NB4 (cell line): ENCODE measurements at regions not wholly inside any gene's neighbourhood (a gene's known extent, or its start where the extent isn't known, plus 50 kb on each side); places are given as distances from the start of the nearest gene placed in this dataset.

Experiments
- CTCF ChIP-seq: IDR thresholded peaks from one replicate; pipeline ENCODE4 v1.5.1; 2012; ENCODE audit warnings: low read depth, low read length
- MAX ChIP-seq: IDR thresholded peaks from 2 replicates; pipeline ENCODE4 v1.6.1; 2011; ENCODE audit warnings: low read depth, low read length

GRCh38 chr18:56402872-56403516, 235.4 kb downstream of the TXNL1 start:
- TF ChIP-seq CTCF: no peak
- no peak for TF ChIP-seq MAX
